ENCODE measurements at regions not wholly inside any gene's neighbourhood (a gene's known extent, or its start where the extent isn't known, plus 50 kb on each side); places are given as distances from the start of the nearest gene placed in this dataset.
"Not testable (repeated sequence)": the region's sequence is repeated elsewhere in the genome, so short reads cannot be mapped to it uniquely, and the experiment has no call there.

- DNase-seq = not testable (repeated sequence)
These were observed 224.6 kb upstream of the LRRC61 start for GRCh38 chr7:150098592-150098991.

GRCh38 chr7:150101282-150101681, 221.9 kb upstream of the LRRC61 start:
- DNase-seq = not testable (repeated sequence)

DNA sequence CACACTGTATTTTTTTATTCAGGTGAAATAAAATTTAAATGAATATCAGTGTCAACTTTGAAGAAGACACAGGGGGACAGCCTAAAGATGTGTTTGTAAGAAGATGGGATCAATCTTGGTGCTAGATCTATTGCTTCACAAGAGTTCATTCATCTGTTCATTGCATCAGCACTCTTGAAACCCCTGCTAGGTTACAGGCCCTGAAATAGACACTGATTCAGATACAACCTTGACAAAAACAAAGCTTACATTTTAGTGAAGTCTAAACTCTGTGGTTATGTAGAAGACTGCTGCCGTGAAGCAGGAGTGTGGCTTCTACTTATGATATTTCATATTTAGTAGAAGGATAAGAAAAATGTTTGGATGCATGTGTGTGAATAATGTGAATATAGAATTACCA, 215.9 kb upstream of the LRRC61 start:
- DNase-seq = not testable (repeated sequence)

- not testable (repeated sequence) for DNase-seq
These were observed 212.8 kb upstream of the LRRC61 start for GRCh38 chr7:150110375-150110820.

- DNase-seq = not testable (repeated sequence)
These were observed 212.3 kb upstream of the LRRC61 start for GRCh38 chr7:150110882-150111281.

DNA sequence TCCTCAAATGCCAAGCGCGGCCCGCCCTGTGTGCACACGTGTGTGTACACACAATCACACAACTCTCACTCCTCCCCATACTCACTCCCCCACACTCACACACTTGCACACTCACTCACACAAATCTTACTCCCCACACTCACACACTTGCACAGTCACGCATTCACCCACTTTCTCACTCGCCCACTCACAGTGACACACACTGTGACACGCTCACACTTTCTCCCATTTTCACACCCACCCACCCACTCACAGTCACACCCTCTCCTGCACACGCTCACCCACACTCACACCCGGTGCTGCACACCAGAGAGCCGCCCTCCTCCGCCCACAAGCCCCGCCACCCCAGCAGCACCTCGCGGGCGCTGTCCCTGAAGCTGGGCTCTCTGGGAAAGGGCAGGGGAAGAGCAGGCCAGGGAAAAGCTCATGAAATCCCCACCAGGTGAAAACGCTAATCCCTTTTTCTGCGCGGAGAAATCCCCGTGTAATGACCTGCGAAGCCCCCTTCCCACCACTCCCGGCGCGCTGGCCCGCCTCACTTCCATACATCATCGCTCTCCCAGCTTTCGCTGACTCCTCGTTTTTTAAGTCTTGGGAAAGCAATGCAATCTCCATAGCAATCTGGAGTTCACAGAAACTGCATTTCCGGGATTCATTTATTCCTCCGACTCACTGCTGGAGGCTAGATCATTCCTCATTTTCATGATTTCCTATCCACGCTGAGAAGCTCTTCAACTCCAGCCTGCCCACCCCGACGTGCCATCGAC, 211.6 kb upstream of the LRRC61 start:
- not testable (repeated sequence) for DNase-seq

DNA sequence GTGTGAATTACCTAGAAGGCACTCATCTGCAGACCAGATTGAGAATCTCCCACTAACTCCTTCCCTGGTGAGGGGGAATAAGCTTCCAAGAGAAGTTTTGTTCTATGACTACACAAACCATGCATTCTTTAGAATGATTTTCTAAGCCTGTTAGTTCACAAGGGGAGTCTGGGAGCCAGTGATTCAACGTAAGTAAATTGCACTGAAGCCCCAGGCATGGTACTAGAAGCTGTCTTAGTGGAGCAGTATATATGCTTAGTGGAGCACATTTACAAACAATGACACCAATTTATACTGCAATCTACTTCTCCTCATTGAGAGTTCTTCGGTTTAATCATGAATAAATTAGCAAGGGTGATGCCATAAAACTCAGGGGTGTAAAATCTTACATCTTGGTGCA, 209.9 kb upstream of the LRRC61 start:
- not testable (repeated sequence) for DNase-seq

DNA sequence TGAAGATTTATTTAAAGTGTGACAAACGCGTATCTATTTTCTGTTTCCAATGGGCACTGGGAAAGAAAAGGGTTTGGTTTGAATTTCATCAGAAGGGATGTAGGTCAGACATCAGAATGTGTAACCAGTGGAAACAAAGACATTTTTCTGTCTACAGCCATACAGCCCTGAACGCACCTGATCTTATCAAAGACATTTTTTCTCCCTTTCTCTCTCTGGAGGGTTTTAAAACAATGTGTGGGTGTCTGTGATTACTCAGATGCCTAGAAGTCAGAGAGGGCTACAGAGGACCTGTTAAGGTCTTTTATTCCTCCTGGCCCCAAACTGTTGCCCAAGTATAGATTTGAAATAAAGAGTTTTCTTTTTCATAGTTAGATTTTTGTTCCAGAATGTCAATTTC, 208.6 kb upstream of the LRRC61 start:
- not testable (repeated sequence) for DNase-seq

GRCh38 chr7:150119966-150120365, 203.2 kb upstream of the LRRC61 start:
- DNase-seq = not testable (repeated sequence)

GRCh38 chr7:150125831-150126230, 197.3 kb upstream of the LRRC61 start:
- DNase-seq = peak in 31 of 58 donors; percentile 2 to 69 (median 26)

GRCh38 chr7:150134451-150134850, 188.7 kb upstream of the LRRC61 start:
- DNase-seq = not testable (repeated sequence)

DNA sequence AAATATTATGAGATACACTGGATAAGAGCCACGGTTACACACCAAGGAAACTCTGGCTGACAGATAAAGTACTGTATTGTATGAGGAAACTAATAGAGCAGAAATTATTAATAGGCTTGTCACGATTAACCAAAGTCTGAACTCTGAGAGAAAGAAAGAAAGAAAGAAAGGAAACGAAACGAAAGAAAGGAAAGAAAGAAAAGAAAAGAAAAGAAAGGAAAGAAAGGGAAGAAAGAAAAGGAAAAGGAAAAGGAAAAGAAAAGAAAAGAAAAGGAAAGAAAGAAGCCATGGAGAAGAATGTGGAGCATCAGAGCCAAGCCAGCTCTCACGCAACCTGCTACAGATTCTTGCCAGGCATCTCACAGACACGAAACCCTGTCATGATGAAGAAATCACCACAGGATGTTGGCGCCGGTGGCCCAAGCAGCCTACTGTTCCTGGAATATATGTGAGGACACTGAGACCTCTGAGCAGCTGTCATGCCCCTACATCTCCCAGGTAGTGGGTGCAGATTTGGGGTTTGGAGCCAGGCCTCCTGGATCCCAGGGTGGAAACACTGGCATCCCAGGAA, 187.4 kb upstream of the LRRC61 start:
- peak in 1 of 58 donors; percentile 2 for DNase-seq

GRCh38 chr7:150139840-150140239, 183.3 kb upstream of the LRRC61 start:
- not testable (repeated sequence) for DNase-seq

- not testable (repeated sequence) for DNase-seq
These were observed 181.4 kb upstream of the LRRC61 start for GRCh38 chr7:150141525-150142345.

GRCh38 chr7:150146124-150146523, 177.0 kb upstream of the LRRC61 start:
- not testable (repeated sequence) for DNase-seq

GRCh38 chr7:150147524-150147923, 175.6 kb upstream of the LRRC61 start:
- DNase-seq = peak in 7 of 58 donors; percentile 0 to 28 (median 8)

- not testable (repeated sequence) for DNase-seq
These were observed 167.1 kb upstream of the LRRC61 start for GRCh38 chr7:150156015-150156414.

DNA sequence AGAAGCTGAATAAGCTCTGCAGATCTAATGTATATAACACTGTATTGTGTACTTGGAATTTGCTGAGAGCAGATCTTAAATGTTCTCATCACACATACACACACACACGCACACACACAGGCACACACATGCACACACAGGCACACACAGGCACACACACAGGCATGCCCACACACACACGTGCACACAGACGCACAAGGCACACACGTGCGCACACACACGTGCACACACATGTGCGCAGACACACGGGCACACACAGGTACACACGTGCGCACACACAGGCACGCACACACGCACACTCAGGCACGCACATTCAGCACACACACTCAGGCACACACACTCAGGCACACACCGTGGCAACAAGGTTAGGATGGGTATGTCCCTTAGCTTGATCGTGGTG, 164.5 kb upstream of the LRRC61 start:
- DNase-seq = not testable (repeated sequence)

GRCh38 chr7:150169515-150169914, 153.6 kb upstream of the LRRC61 start:
- not testable (repeated sequence) for DNase-seq

DNA sequence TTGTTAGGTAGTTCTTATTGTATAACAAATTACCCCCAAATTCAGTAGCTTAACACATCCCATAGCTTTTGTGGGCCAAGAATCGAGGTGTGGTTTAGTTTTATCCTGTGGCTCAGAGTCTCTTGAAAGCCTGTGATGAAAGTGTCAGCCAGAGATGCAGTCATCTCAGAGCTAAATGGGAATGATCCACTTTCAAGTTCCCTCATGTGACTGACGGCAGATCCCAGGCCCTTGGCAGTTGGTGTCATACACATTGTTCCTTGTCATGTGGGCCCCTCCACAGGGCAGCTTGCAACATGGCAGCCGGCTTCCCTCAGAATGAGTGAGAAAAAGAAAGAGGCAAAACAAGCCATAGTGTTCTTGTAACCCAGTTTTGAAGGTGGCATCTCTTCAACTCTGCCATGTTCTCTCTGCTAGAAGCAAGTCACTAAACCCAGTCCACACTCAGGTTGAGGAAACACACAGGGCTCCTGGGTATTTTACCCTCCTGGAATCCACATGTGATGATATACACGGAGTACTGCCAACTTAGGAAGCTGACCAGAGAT, 153.1 kb upstream of the LRRC61 start:
- DNase-seq = not testable (repeated sequence)

GRCh38 chr7:150183602-150184001, 139.6 kb upstream of the LRRC61 start:
- not testable (repeated sequence) for DNase-seq

Measured in anterior cingulate cortex (tissue), 58 donors.